ENCODE measurements at regions not wholly inside any gene's neighbourhood (a gene's known extent, or its start where the extent isn't known, plus 50 kb on each side); places are given as distances from the start of the nearest gene placed in this dataset.

DNA sequence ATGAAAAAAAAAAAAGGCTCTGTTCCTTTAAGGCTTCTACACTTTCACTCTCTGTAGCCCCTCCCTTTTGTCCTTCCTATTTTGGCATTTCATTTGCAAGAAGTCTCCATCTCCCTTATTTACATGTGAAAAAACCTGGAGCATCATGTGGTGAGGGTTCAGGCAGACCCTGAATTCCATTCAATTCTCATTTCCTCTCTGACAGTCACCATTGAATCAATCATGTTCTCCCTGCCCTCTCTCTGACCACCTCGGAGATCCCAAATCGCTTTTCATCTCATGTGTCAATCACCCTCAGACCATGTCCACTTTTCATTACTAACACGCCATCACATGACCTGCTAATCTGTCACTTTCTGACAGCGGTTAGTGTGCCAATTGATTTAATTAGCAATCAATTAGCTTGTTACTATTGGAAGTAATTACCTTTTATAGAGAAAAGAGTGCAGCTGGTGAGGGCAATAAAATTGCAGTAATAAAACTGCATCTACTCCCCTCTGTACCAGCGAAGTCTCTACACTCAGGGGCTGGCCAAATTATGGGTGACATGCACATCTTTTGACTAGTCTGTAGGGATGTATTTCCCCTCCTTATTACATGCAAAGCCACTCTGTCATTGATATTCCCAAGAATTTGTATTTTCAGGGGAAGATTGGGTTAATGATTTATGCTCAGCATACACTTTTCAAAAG, 317.4 kb downstream of the EN1 start:
- TF ChIP-seq, protein P1, sequence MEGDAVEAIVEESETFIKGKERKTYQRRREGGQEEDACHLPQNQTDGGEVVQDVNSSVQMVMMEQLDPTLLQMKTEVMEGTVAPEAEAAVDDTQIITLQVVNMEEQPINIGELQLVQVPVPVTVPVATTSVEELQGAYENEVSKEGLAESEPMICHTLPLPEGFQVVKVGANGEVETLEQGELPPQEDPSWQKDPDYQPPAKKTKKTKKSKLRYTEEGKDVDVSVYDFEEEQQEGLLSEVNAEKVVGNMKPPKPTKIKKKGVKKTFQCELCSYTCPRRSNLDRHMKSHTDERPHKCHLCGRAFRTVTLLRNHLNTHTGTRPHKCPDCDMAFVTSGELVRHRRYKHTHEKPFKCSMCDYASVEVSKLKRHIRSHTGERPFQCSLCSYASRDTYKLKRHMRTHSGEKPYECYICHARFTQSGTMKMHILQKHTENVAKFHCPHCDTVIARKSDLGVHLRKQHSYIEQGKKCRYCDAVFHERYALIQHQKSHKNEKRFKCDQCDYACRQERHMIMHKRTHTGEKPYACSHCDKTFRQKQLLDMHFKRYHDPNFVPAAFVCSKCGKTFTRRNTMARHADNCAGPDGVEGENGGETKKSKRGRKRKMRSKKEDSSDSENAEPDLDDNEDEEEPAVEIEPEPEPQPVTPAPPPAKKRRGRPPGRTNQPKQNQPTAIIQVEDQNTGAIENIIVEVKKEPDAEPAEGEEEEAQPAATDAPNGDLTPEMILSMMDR (IDR thresholded peaks at IDR 0.05; ENCODE audit: extremely low read depth, missing control alignments) = no peak
- DNase-seq (ENCODE audit: low spot score) = no peak

- TF ChIP-seq, protein P1 (IDR thresholded peaks at IDR 0.05; ENCODE audit: extremely low read depth, missing control alignments) = no peak
- DNase-seq (ENCODE audit: low spot score) = no peak
Observed at GRCh38 chr2:118527571-118527970, 319.9 kb downstream of the EN1 start.

- no peak for DNase-seq (ENCODE audit: low spot score)
- TF ChIP-seq, protein P1 (IDR thresholded peaks at IDR 0.05; ENCODE audit: extremely low read depth, missing control alignments) = no peak
Observed at GRCh38 chr2:118525346-118525745, 322.1 kb downstream of the EN1 start.

- no peak for DNase-seq (ENCODE audit: low spot score)
- TF ChIP-seq, protein P1 (IDR thresholded peaks at IDR 0.05; ENCODE audit: extremely low read depth, missing control alignments) = no peak
Observed at GRCh38 chr2:118524911-118525310, 322.5 kb downstream of the EN1 start.

DNA sequence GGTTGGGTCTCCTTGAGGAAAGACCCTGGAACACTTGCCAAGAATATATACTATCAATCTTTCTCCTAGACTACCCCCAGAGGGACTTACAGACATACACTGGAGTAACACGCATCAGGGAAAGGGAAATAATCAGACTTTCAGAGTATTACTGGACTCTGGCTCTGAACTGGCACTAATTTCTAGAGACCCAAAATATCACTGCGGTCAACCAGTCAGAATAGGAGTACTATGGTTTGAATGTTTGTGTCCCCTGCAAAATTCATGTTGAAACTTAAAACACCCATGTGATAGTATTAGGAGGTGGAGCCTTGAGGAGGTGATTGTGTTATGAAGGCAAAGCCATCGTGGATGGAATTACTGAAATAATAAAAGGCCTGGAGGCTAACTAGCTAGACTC, 323.7 kb downstream of the EN1 start:
- DNase-seq (ENCODE audit: low spot score) = no peak
- TF ChIP-seq, protein P1 (IDR thresholded peaks at IDR 0.05; ENCODE audit: extremely low read depth, missing control alignments) = no peak

DNA sequence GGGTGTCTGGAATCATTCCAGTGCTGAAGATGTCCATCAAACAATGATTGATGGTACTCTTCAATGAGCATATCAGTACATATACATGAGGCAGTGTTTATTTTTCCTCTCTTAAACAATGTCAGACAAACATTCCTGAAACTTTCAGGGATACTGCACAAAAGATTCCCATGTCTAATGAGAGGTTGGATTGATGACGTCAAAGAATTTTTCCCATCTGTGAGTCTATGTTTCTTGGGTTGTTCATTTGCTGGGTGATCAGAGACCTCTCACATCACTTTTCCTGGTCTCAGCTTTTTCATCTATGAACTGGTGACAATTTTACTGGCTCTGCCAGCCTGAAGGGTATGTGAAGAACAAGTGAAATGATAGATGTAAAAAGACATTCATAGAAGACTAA, 325.5 kb downstream of the EN1 start:
- TF ChIP-seq, protein P1 (IDR thresholded peaks at IDR 0.05; ENCODE audit: extremely low read depth, missing control alignments) = no peak
- no peak for DNase-seq (ENCODE audit: low spot score)

GRCh38 chr2:118521272-118521671, 326.2 kb downstream of the EN1 start:
- TF ChIP-seq, protein P1 (IDR thresholded peaks at IDR 0.05; ENCODE audit: extremely low read depth, missing control alignments) = no peak
- no peak for DNase-seq (ENCODE audit: low spot score)
